ENCODE measurements at regions not wholly inside any gene's neighbourhood (a gene's known extent, or its start where the extent isn't known, plus 50 kb on each side); places are given as distances from the start of the nearest gene placed in this dataset.
A peak's percentile ranks its signal among the peaks of the same experiment; 100 is the strongest.

DNA sequence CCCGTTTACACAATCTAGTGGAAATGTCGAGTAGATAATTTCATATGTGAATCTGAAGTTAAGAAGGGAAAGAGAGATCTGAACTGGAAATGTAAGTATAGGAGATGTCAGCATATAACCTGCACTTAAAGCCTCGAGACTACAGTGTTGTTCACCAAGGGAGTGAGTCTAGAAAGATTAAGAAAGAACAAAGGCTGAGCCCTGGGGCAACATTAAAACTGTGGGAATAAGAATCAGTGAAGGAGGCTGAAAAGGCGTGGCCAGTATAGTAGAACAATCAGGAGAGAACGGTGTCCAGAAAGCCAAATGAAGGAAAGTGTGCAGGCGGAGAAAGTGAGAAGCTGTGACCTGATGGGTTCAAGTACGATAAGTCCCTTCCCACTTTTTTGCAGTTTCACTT is 118.8 kb upstream of the TENM3 start:
- no peak for DNase-seq

GRCh38 chr4:182126096-182126495 is 117.1 kb upstream of the TENM3 start:
- no peak for DNase-seq

GRCh38 chr4:182126603-182127002 is 116.6 kb upstream of the TENM3 start:
- DNase-seq, result no peak

GRCh38 chr4:182133033-182133432 is 110.2 kb upstream of the TENM3 start:
- DNase-seq, result no peak

- no peak for DNase-seq
Observed at GRCh38 chr4:182134261-182134660, 108.9 kb upstream of the TENM3 start.

DNA sequence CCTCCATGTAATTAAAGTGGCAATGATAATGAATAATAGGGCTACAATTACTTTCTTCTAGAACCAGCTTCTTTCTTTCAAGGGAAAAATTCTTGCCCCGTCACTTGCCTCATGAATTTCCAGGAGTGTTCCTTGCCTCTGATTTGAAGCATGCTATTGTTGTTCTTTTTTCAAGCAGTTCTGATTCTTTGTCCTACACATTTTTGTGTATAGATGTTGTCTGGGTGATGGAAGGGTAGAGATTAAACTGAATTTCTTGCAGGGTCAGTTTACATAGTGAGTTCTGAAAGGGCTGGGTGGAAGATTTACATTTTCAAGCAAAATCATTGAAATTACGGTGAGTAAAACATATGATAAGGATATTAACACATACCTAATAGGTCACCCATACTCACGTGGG is 107.0 kb upstream of the TENM3 start:
- DNase-seq, result no peak

GRCh38 chr4:182137343-182137742 is 105.9 kb upstream of the TENM3 start:
- DNase-seq, result no peak

GRCh38 chr4:182139491-182139890 is 103.7 kb upstream of the TENM3 start:
- no peak for DNase-seq

GRCh38 chr4:182140547-182140946 is 102.7 kb upstream of the TENM3 start:
- DNase-seq, result no peak

DNA sequence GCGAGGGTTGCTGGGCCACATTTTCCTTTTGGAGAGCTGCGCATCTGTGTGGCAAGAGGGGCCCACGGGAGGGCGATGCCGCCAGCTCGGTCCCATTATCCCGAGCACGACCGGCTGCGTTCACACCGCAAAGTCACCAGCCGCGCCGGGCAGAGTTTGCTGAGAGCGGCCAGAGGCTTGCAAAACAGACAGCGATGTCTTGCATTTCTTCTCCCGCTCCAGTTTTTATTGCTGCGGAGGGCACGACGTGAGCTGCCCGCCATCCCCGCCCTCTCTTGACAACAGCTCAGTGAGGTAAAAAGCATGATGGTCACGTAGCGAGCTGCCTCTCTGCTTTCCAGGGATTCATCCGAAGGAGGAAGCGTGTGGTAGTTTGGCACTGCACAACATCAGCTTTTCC is 102.1 kb upstream of the TENM3 start:
- DNase-seq, result no peak

- no peak for DNase-seq
Observed at GRCh38 chr4:182142176-182143085, 100.8 kb upstream of the TENM3 start.

GRCh38 chr4:182143086-182143821 is 99.9 kb upstream of the TENM3 start:
- no peak for DNase-seq

DNA sequence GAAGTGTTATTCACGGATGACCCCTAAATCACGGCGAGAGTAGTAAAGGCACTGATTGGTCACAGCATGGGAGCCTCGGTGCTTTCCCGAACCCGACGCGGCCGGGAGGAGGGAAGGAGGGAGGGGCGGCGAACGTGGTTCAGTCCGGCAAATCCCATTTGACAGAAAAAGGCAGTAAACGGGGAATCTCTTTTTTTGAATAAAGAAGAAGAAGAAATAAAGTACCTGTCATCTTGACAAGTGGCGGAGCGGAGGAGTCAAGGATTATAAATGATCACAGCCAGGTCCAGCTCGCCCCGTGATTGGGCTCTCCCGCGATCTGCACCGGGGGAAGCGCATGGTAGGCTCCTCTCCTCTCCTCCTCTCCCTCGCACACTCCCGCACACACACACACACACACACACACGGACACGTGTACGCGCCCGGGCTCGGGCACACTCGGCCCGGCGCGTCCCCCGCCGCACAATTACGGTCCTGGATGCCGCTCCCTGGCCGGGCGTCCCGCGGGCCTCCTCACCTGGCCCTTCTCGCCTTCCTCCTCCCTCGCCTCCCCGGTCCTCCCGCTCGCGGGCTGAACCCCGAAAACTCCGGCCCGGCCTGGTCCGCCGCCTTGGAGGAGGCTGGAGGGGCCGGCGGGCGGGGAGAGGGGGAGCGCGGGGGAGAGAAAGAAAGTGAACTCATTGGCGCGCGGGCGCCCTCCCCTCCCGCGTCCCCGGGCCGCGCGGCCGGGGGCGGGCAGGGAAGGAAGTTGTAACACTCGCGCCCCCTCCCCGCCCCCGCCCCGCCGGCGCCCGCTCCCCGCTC is 99.2 kb upstream of the TENM3 start:
- DNase-seq, result peak; percentile 32

DNA sequence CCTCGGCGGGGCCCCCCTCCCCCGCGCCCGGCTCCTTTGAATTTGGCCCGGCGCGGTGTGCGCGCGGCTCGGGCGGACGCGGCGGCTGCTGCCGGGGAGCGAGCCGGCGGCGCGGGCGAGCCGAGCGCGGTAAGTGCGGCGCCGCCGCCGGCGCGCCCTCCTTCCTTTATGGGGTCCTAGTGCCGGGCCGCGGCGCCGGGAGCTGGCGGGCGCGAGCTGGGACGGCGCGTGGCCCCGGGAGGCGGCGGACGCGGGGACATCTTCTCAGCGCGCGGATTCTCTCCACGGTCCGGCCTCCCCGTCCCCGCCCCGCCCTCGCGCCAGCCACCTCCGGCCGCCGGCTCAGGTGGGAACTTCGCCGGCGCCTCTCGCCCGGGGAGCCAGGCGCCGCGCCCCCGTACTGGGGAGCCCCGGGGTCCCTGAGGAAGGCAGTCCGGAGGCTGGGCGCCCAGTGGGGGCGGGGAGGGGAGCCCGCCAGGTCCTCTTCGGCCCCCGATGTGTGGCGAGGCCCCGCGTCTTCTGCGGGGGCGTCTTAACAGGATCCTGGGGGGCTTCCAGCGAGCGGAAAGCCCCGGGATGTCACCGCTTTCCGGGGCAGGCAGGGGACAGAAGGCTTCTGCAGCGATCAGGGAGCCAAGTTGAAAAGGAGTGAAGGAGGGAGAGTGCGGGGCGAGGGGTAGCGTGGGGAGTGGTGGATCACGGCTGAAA is 98.4 kb upstream of the TENM3 start:
- DNase-seq, result peak; percentile 18

DNA sequence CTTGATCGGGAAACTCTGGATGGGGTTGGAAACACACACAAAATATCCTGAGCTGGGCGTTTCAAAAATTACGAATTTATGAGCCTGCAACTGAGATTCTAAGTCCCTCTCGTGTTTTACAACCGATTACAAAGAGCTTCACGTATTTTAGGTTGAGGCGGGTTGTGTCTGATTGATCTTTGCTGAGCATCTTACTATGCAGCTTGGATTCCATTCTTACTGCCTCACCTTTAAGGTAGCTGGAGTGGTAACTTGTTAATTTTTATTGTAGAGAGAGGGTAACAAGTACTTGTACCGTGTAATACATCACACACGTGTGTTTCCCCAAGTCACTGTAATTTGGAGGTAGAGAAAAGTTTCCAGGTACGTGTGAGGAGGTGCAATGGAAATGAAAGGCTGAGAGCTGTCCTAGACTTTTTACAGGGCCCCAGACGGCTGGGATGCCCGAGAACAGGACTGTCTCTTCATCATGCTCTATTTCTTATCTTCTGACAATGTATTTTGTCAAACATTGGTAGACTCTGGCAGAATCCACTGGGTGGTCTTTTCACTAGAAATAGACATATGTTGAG is 97.8 kb upstream of the TENM3 start:
- peak; percentile 1 for DNase-seq

DNA sequence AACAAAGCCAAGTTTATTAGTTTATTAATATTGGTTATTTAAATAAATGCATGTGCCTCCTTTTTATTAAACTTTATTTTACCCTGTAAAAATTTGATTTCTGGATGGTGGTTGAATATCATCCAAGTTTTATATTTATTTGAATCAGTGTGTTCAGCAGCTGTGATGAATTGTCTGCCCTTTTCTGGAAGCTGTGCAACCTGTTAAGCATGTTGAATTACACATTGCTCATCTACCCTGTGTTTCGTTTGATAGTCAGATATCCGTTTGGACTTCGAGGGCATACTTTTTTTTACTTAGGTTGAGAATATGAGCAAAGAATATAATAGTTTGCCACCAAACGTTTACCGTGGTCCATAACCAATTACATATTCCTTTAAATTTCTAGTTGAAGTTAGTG is 95.8 kb upstream of the TENM3 start:
- no peak for DNase-seq

DNA sequence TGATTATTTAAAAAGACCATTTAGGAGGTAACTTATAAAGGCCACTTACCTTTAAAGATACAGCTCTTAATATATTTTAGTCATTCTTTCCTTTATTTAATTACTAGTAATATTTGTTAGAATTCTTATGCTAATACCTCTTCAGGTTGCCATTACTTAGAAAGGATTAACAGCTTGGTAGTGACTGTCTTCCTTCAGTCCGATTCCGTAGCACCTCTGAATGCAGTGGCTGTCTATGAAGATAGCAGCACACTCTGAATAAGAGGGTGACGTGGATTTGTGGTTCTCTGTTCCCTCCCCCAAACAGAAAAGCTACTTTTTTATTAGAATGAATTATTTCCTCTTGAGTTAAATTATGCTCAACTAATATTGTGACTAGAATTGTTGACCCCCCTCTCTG is 92.6 kb upstream of the TENM3 start:
- no peak for DNase-seq

- DNase-seq, result no peak
Observed at GRCh38 chr4:182155806-182156205, 87.4 kb upstream of the TENM3 start.

- no peak for DNase-seq
Observed at GRCh38 chr4:182163180-182163579, 80.0 kb upstream of the TENM3 start.

GRCh38 chr4:182169572-182169971 is 73.6 kb upstream of the TENM3 start:
- DNase-seq, result peak; percentile 2

DNA sequence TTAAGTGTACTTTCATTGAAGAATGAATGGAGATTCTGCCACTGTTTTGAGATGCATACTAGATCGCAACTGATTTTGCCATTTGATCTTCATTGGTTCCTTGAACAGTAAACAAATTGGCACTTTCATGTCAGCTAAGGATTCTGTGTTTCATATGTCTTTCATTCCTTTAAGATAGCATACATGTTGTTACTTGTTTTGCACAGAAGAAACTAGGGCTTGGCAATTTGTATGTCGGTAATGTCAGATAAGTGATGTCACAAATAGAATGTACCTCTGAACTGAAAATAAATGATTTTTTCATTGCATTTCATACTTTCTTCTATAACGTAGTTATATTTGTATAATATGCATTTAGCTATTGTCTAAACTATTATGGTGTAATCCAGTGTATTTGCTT is 73.2 kb upstream of the TENM3 start:
- no peak for DNase-seq

- no peak for DNase-seq
Observed at GRCh38 chr4:182170417-182170935, 72.7 kb upstream of the TENM3 start.
